SU-DHL-6 (cell line): ENCODE measurements at regions not wholly inside any gene's neighbourhood (a gene's known extent, or its start where the extent isn't known, plus 50 kb on each side); places are given as distances from the start of the nearest gene placed in this dataset.

Experiments
- CTCF ChIP-seq: fragments of 200-600 bp; sonication (generic); IDR thresholded peaks from one replicate; pipeline ENCODE4 v1.5.1; 2017; ENCODE audit warnings: antibody characterized with exemption, mild to moderate bottlenecking, low read length, moderate library complexity; ENCODE audit not compliant: insufficient read depth, poor library complexity, severe bottlenecking
- EZH2phosphoT487 ChIP-seq: fragments of 200-600 bp; sonication (generic), shearing (Covaris generic); conservative IDR thresholded peaks from 2 replicates; pipeline ENCODE4 v1.6.1; 2018; ENCODE audit warnings: mild to moderate bottlenecking, antibody characterized with exemption, low read length, moderate library complexity, mixed read lengths

GRCh38 chrX:145533534-145533933 is 284.1 kb upstream of the SLITRK2 start:
- TF ChIP-seq CTCF: no peak
- TF ChIP-seq EZH2phosphoT487: no peak
